Spinal cord (tissue), 10 donors: ENCODE measurements at regions not wholly inside any gene's neighbourhood (a gene's known extent, or its start where the extent isn't known, plus 50 kb on each side); places are given as distances from the start of the nearest gene placed in this dataset. TPM values are rescaled to one million over a fixed set of nuclear protein-coding genes. Genes with fewer than 3 reads are reported as not detected.

Experiments used
- DNase-seq, 6 donors: peaks; one replicate each; pipeline versions ENCODE4 v3.0.0 to v3.0.0-alpha.2; 2013 to 2015; ENCODE audit warnings: low spot score in 6 of 6, low read depth in 4 of 6
- H3K27ac ChIP-seq: one replicate; pipeline ENCODE4 v1.5.1; 2013; ENCODE audit warnings: low read depth, low read length, control low read depth
- H3K27me3 ChIP-seq: one replicate; pipeline ENCODE4 v1.6.1; 2013; ENCODE audit warnings: low read length; ENCODE audit not compliant: control insufficient read depth, insufficient read depth
- H3K36me3 ChIP-seq: one replicate; pipeline ENCODE4 v1.6.1; 2013; ENCODE audit warnings: low read length; ENCODE audit not compliant: control insufficient read depth, insufficient read depth
- H3K4me1 ChIP-seq: one replicate; pipeline ENCODE4 v1.6.1; 2013; ENCODE audit warnings: low read length; ENCODE audit not compliant: control insufficient read depth, insufficient read depth
- H3K4me3 ChIP-seq: one replicate; pipeline ENCODE4 v1.5.1; 2013; ENCODE audit warnings: low read depth, low read length, control low read depth
- H3K9me3 ChIP-seq: one replicate; pipeline ENCODE4 v1.6.1; 2013; ENCODE audit warnings: low read length; ENCODE audit not compliant: control insufficient read depth, insufficient read depth
- WGBS: methylation state at CpG from one replicate; pipeline ENCODE4 v1.1.5; 2013; ENCODE audit warnings: missing lambda C conversion rate; ENCODE audit not compliant: insufficient coverage; 5-methylcytosine and 5-hydroxymethylcytosine counted together
- small RNA-seq: library from RNA; depleted of rRNA; stranded (forward); fragments of <200 nt; gene quantifications from one replicate; pipeline ENCODE3, GENCODE V24; 2014; ENCODE audit warnings: low replicate concordance
- donor health status: healthy.

- H3K4me1 ChIP-seq = no peaks in the 10 kb centered on the region
- no peak for DNase-seq
- no peak overlapping the region for H3K27ac ChIP-seq
- no peak overlapping the region for H3K4me3 ChIP-seq
- no peaks in the 10 kb centered on the region for H3K36me3 ChIP-seq
- peaks cover 27% of the 10 kb centered on the region for H3K27me3 ChIP-seq
- no CpG with 5 or more reads among the region's 2 CpGs for WGBS
- H3K9me3 ChIP-seq = no peaks in the 10 kb centered on the region
Measured at GRCh38 chr2:157930728-157931127, 54.6 kb upstream of the ACVR1 start.

GRCh38 chr2:157929871-157930667 is 53.9 kb upstream of the ACVR1 start:
- Histone ChIP-seq H3K27me3 (peaks cover 30% of the 10 kb centered on the region), H3K36me3 (no peaks in the 10 kb centered on the region), H3K4me1 (no peaks in the 10 kb centered on the region), H3K4me3 (no peak overlapping the region), H3K9me3 (no peaks in the 10 kb centered on the region), H3K27ac (no peak overlapping the region)
- no peak for DNase-seq
- WGBS = no CpG with 5 or more reads among the region's 5 CpGs

GRCh38 chr2:157928372-157928771 is 52.2 kb upstream of the ACVR1 start:
- no peak overlapping the region for H3K4me3 ChIP-seq
- no peaks in the 10 kb centered on the region for H3K4me1 ChIP-seq
- H3K36me3 ChIP-seq = no peaks in the 10 kb centered on the region
- H3K9me3 ChIP-seq = no peaks in the 10 kb centered on the region
- DNase-seq = no peak
- H3K27ac ChIP-seq = no peak overlapping the region
- peaks cover 32% of the 10 kb centered on the region for H3K27me3 ChIP-seq

GRCh38 chr2:157927155-157927554 is 51.0 kb upstream of the ACVR1 start:
- Histone ChIP-seq H3K27me3 (peaks cover 22% of the 10 kb centered on the region), H3K4me1 (no peaks in the 10 kb centered on the region), H3K9me3 (no peaks in the 10 kb centered on the region), H3K27ac (no peak overlapping the region), H3K36me3 (no peaks in the 10 kb centered on the region), H3K4me3 (no peak overlapping the region)
- DNase-seq = no peak
- WGBS = no CpG with 5 or more reads among the region's 2 CpGs

Small RNA genes in the stretch of these regions (small RNA-seq; reads per million reads assigned to genes)
- not detected for gene RNU6-932P
